Right cardiac atrium (tissue), 5 donors: ENCODE measurements at regions not wholly inside any gene's neighbourhood (a gene's known extent, or its start where the extent isn't known, plus 50 kb on each side); places are given as distances from the start of the nearest gene placed in this dataset.

Experiments
- ATAC-seq, 2 donors: fragments of 200-7000 bp; cut with Tn5 transposase; one replicate each; pipeline versions ENCODE4 v1.8.0 to v1.9.1; 2020; ENCODE audit warnings: moderate library complexity in 2 of 2, mild to moderate bottlenecking in 1 of 2
- DNase-seq, 3 donors: peaks; one replicate each; pipeline ENCODE4 v3.0.0-alpha.2; 2020
- H3K27ac ChIP-seq: one replicate; pipeline ENCODE4 v1.5.1; 2013; ENCODE audit warnings: mild to moderate bottlenecking, low read length, control low read depth, moderate library complexity
- H3K27me3 ChIP-seq: one replicate; pipeline ENCODE4 v1.6.1; 2013; ENCODE audit not compliant: control insufficient read depth, insufficient read depth
- H3K4me1 ChIP-seq: one replicate; pipeline ENCODE4 v1.6.1; 2013; ENCODE audit warnings: low read length; ENCODE audit not compliant: control insufficient read depth, insufficient read depth
- H3K4me3 ChIP-seq: one replicate; pipeline ENCODE4 v1.5.1; 2013; ENCODE audit warnings: low read length, control low read depth
- H3K9me3 ChIP-seq: one replicate; pipeline ENCODE4 v1.6.1; 2013; ENCODE audit warnings: low read length; ENCODE audit not compliant: control insufficient read depth
- WGBS: extraction: QIAGEN DNeasy Blood & Tissue Kit; methylation state at CpG from one replicate; pipeline ENCODE4 v1.1.7; 2013; 5-methylcytosine and 5-hydroxymethylcytosine counted together
- intact Hi-C, 4 donors: fragments of 100-400 bp; cut with DNase I; formaldehyde crosslinking; loops; one replicate each; pipeline versions ENCODE4 v1.11.0 to v1.14.0; 2022 to 2023
- donor health status: healthy with polysubstance abuse.
- donor health status: DM: no; HTN: yes; CAD: no.
- donor health status: DM: no; HTN: no; CAD: no.
- donor health status: DM: no; HTN: yes; CAD: no; lungs with severe emphysema.
- donor health status: DM: yes; HTN: yes; CAD: no.

GRCh38 chr5:18967637-18968036 is 1020.4 kb downstream of the CDH18 start:
- intact Hi-C loops: no loop called here
- Histone ChIP-seq H3K4me1 (no peaks in the 10 kb centered on the region), H3K27me3 (no peaks in the 10 kb centered on the region), H3K27ac (no peak overlapping the region), H3K4me3 (no peak overlapping the region), H3K9me3 (no peaks in the 10 kb centered on the region)
- no peak for ATAC-seq
- DNase-seq: no peak
- WGBS: 95% methylated on average over 1 of the region's 1 CpG

GRCh38 chr5:18968966-18969365 is 1019.0 kb downstream of the CDH18 start:
- H3K27me3 ChIP-seq: no peaks in the 10 kb centered on the region
- intact Hi-C loops: no loop called here
- H3K4me3 ChIP-seq: no peak overlapping the region
- ATAC-seq: no peak
- no peaks in the 10 kb centered on the region for H3K4me1 ChIP-seq
- no peak overlapping the region for H3K27ac ChIP-seq
- DNase-seq: no peak
- no peaks in the 10 kb centered on the region for H3K9me3 ChIP-seq
- WGBS: 88% methylated on average over 6 of the region's 6 CpGs

GRCh38 chr5:18970000-18970399 is 1018.0 kb downstream of the CDH18 start:
- no peak overlapping the region for H3K4me3 ChIP-seq
- no peak for DNase-seq
- no peak for ATAC-seq
- no peaks in the 10 kb centered on the region for H3K27me3 ChIP-seq
- H3K9me3 ChIP-seq: no peaks in the 10 kb centered on the region
- H3K4me1 ChIP-seq: no peaks in the 10 kb centered on the region
- H3K27ac ChIP-seq: no peak overlapping the region
- intact Hi-C loops: no loop called here
- 82% methylated on average over 5 of the region's 5 CpGs for WGBS

- WGBS: 38% methylated on average over 3 of the region's 3 CpGs
- DNase-seq: no peak
- intact Hi-C loops: no loop called here
- no peaks in the 10 kb centered on the region for H3K4me1 ChIP-seq
- H3K27me3 ChIP-seq: no peaks in the 10 kb centered on the region
- no peak for ATAC-seq
- no peak overlapping the region for H3K27ac ChIP-seq
- H3K4me3 ChIP-seq: no peak overlapping the region
- H3K9me3 ChIP-seq: no peaks in the 10 kb centered on the region
Observed at GRCh38 chr5:18972177-18972576, 1015.8 kb downstream of the CDH18 start.

- intact Hi-C loops: no loop called here
- H3K9me3 ChIP-seq: no peaks in the 10 kb centered on the region
- H3K4me3 ChIP-seq: no peak overlapping the region
- DNase-seq: no peak
- H3K27me3 ChIP-seq: no peaks in the 10 kb centered on the region
- H3K27ac ChIP-seq: no peak overlapping the region
- no peaks in the 10 kb centered on the region for H3K4me1 ChIP-seq
- ATAC-seq: no peak
- WGBS: 68% methylated on average over 5 of the region's 5 CpGs
Observed at GRCh38 chr5:18975624-18976023, 1012.4 kb downstream of the CDH18 start.

GRCh38 chr5:18977880-18978279 is 1010.1 kb downstream of the CDH18 start:
- Histone ChIP-seq H3K9me3 (no peaks in the 10 kb centered on the region), H3K27me3 (no peaks in the 10 kb centered on the region), H3K4me3 (no peak overlapping the region), H3K27ac (no peak overlapping the region), H3K4me1 (no peaks in the 10 kb centered on the region)
- DNase-seq (no peak), ATAC-seq (no peak)
- intact Hi-C loops: no loop called here
- 92% methylated on average over 1 of the region's 1 CpG for WGBS

- H3K4me1 ChIP-seq: no peaks in the 10 kb centered on the region
- no peaks in the 10 kb centered on the region for H3K27me3 ChIP-seq
- ATAC-seq (no peak), DNase-seq (no peak)
- intact Hi-C loops: no loop called here
- no peak overlapping the region for H3K27ac ChIP-seq
- peaks cover 3% of the 10 kb centered on the region for H3K9me3 ChIP-seq
- WGBS: 71% methylated on average over 6 of the region's 6 CpGs
- H3K4me3 ChIP-seq: no peak overlapping the region
Observed at GRCh38 chr5:18984559-18985080, 1003.4 kb downstream of the CDH18 start.

GRCh38 chr5:18985171-18985758 is 1002.7 kb downstream of the CDH18 start:
- H3K27ac ChIP-seq: no peak overlapping the region
- intact Hi-C loops: no loop called here
- no peak overlapping the region for H3K4me3 ChIP-seq
- ATAC-seq (no peak), DNase-seq (no peak)
- H3K9me3 ChIP-seq: peaks cover 3% of the 10 kb centered on the region
- WGBS: 51% methylated on average over 5 of the region's 5 CpGs
- no peaks in the 10 kb centered on the region for H3K27me3 ChIP-seq
- no peaks in the 10 kb centered on the region for H3K4me1 ChIP-seq

GRCh38 chr5:18987101-18987500 is 1000.9 kb downstream of the CDH18 start:
- intact Hi-C loops: no loop called here
- Histone ChIP-seq H3K27ac (no peak overlapping the region), H3K27me3 (no peaks in the 10 kb centered on the region), H3K4me1 (no peaks in the 10 kb centered on the region), H3K9me3 (peaks cover 3% of the 10 kb centered on the region), H3K4me3 (no peak overlapping the region)
- ATAC-seq (no peak), DNase-seq (no peak)
- WGBS: 26% methylated on average over 1 of the region's 1 CpG

GRCh38 chr5:18990852-18991251 is 997.1 kb downstream of the CDH18 start:
- H3K9me3 ChIP-seq: no peaks in the 10 kb centered on the region
- WGBS: 56% methylated on average over 1 of the region's 1 CpG
- H3K27me3 ChIP-seq: no peaks in the 10 kb centered on the region
- no peak overlapping the region for H3K27ac ChIP-seq
- DNase-seq (no peak), ATAC-seq (no peak)
- H3K4me1 ChIP-seq: no peaks in the 10 kb centered on the region
- H3K4me3 ChIP-seq: no peak overlapping the region
- intact Hi-C loops: no loop called here

- no peak overlapping the region for H3K4me3 ChIP-seq
- no peak for ATAC-seq
- H3K4me1 ChIP-seq: no peaks in the 10 kb centered on the region
- H3K9me3 ChIP-seq: no peaks in the 10 kb centered on the region
- H3K27ac ChIP-seq: no peak overlapping the region
- WGBS: 31% methylated on average over 1 of the region's 1 CpG
- intact Hi-C loops: no loop called here
- no peak for DNase-seq
- H3K27me3 ChIP-seq: no peaks in the 10 kb centered on the region
Observed at GRCh38 chr5:18992264-18992663, 995.7 kb downstream of the CDH18 start.

- Histone ChIP-seq H3K27ac (no peak overlapping the region), H3K4me3 (no peak overlapping the region), H3K4me1 (no peaks in the 10 kb centered on the region), H3K9me3 (no peaks in the 10 kb centered on the region), H3K27me3 (no peaks in the 10 kb centered on the region)
- DNase-seq (no peak), ATAC-seq (no peak)
- intact Hi-C loops: no loop called here
Observed at GRCh38 chr5:18999478-18999877, 988.5 kb downstream of the CDH18 start.
